ENCODE measurements at regions not wholly inside any gene's neighbourhood (a gene's known extent, or its start where the extent isn't known, plus 50 kb on each side); places are given as distances from the start of the nearest gene placed in this dataset.
"Not testable (repeated sequence)": the region's sequence is repeated elsewhere in the genome, so short reads cannot be mapped to it uniquely, and the experiment has no call there.

GRCh38 chr7:56449762-56450161, 333.5 kb upstream of the NUPR2 start:
- TF ChIP-seq ZFX (IDR thresholded peaks at IDR 0.05; ENCODE audit: borderline replicate concordance), result no peak
- TF ChIP-seq CTCF (IDR thresholded peaks at IDR 0.05), result no peak
- no peak overlapping the region for H3K27ac ChIP-seq

GRCh38 chr7:56447864-56448693, 331.9 kb upstream of the NUPR2 start:
- no peak for TF ChIP-seq CTCF (IDR thresholded peaks at IDR 0.05)
- no peak for TF ChIP-seq ZFX (IDR thresholded peaks at IDR 0.05; ENCODE audit: borderline replicate concordance)

GRCh38 chr7:56420528-56420927, 304.3 kb upstream of the NUPR2 start:
- H3K27ac ChIP-seq, result not testable (repeated sequence)

More at GRCh38 chr7:56447864-56448693, 331.9 kb upstream of the NUPR2 start:
- H3K27ac ChIP-seq, result peak overlapping the region; percentile 91

GRCh38 chr7:56375173-56375572, 259.0 kb upstream of the NUPR2 start:
- no peak overlapping the region for H3K27ac ChIP-seq
- TF ChIP-seq CTCF (IDR thresholded peaks at IDR 0.05) (no peak), ZFX (IDR thresholded peaks at IDR 0.05; ENCODE audit: borderline replicate concordance) (no peak)

- H3K27ac ChIP-seq, result not testable (repeated sequence)
Observed at GRCh38 chr7:56374666-56375065, 258.4 kb upstream of the NUPR2 start.

- 0 out of 2 replicates have a peak overlapping the region, but pooled peaks have one; percentile 44 for H3K27ac ChIP-seq
Observed at GRCh38 chr7:56373314-56373713, 257.1 kb upstream of the NUPR2 start.

GRCh38 chr7:56371792-56372191, 255.6 kb upstream of the NUPR2 start:
- not testable (repeated sequence) for H3K27ac ChIP-seq

- not testable (repeated sequence) for H3K27ac ChIP-seq
Observed at GRCh38 chr7:56370208-56370872, 254.1 kb upstream of the NUPR2 start.

- H3K27ac ChIP-seq, result not testable (repeated sequence)
Observed at GRCh38 chr7:56367914-56368313, 251.7 kb upstream of the NUPR2 start.

- H3K27ac ChIP-seq, result not testable (repeated sequence)
Observed at GRCh38 chr7:56367411-56367810, 251.2 kb upstream of the NUPR2 start.

- not testable (repeated sequence) for H3K27ac ChIP-seq
Observed at GRCh38 chr7:56366701-56367100, 250.5 kb upstream of the NUPR2 start.

- not testable (repeated sequence) for H3K27ac ChIP-seq
Observed at GRCh38 chr7:56352576-56352975, 236.4 kb upstream of the NUPR2 start.

- not testable (repeated sequence) for H3K27ac ChIP-seq
Observed at GRCh38 chr7:56351181-56351580, 235.0 kb upstream of the NUPR2 start.

- H3K27ac ChIP-seq, result not testable (repeated sequence)
Observed at GRCh38 chr7:56348311-56348710, 232.1 kb upstream of the NUPR2 start.

GRCh38 chr7:56328327-56328726, 212.1 kb upstream of the NUPR2 start:
- H3K27ac ChIP-seq, result not testable (repeated sequence)

Measured in 22Rv1 (cell line).